NCI-H2081 treated with DMSO at 0.1 percent for 48 hours (cell line): ENCODE measurements at regions not wholly inside any gene's neighbourhood (a gene's known extent, or its start where the extent isn't known, plus 50 kb on each side); places are given as distances from the start of the nearest gene placed in this dataset.

Source experiments
- DNase-seq: peaks from one replicate; lab custom pipeline; 2025; lab: John Stamatoyannopoulos, UW

- DNase-seq, result no peak
Measured at GRCh38 chr18:64615021-64615420, 466.1 kb upstream of the LINC00305 start.

- no peak for DNase-seq
Measured at GRCh38 chr18:64614446-64614845, 465.6 kb upstream of the LINC00305 start.

- no peak for DNase-seq
Measured at GRCh38 chr18:64592246-64592645, 443.4 kb upstream of the LINC00305 start.

GRCh38 chr18:64589000-64589399 is 440.1 kb upstream of the LINC00305 start:
- DNase-seq, result no peak

- DNase-seq, result no peak
Measured at GRCh38 chr18:64566456-64566855, 417.6 kb upstream of the LINC00305 start.

GRCh38 chr18:64562651-64563050 is 413.8 kb upstream of the LINC00305 start:
- no peak for DNase-seq

GRCh38 chr18:64546451-64546850 is 397.6 kb upstream of the LINC00305 start:
- no peak for DNase-seq

- no peak for DNase-seq
Measured at GRCh38 chr18:64539847-64540246, 391.0 kb upstream of the LINC00305 start.

- DNase-seq, result no peak
Measured at GRCh38 chr18:64528646-64529045, 379.8 kb upstream of the LINC00305 start.

GRCh38 chr18:64519201-64519600 is 370.3 kb upstream of the LINC00305 start:
- no peak for DNase-seq

GRCh38 chr18:64518191-64518590 is 369.3 kb upstream of the LINC00305 start:
- no peak for DNase-seq

- DNase-seq, result no peak
Measured at GRCh38 chr18:64513401-64513800, 364.5 kb upstream of the LINC00305 start.

GRCh38 chr18:64490207-64490606 is 341.3 kb upstream of the LINC00305 start:
- no peak for DNase-seq

GRCh38 chr18:64488698-64489097 is 339.8 kb upstream of the LINC00305 start:
- no peak for DNase-seq

- DNase-seq, result no peak
Measured at GRCh38 chr18:64474773-64475172, 325.9 kb upstream of the LINC00305 start.

GRCh38 chr18:64474255-64474654 is 325.4 kb upstream of the LINC00305 start:
- no peak for DNase-seq

- DNase-seq, result no peak
Measured at GRCh38 chr18:64449434-64449833, 300.5 kb upstream of the LINC00305 start.

GRCh38 chr18:64444819-64445218 is 295.9 kb upstream of the LINC00305 start:
- no peak for DNase-seq

- no peak for DNase-seq
Measured at GRCh38 chr18:64438178-64438577, 289.3 kb upstream of the LINC00305 start.

- DNase-seq, result no peak
Measured at GRCh38 chr18:64436111-64436510, 287.2 kb upstream of the LINC00305 start.

GRCh38 chr18:64419156-64419555 is 270.3 kb upstream of the LINC00305 start:
- no peak for DNase-seq

GRCh38 chr18:64416990-64417389 is 268.1 kb upstream of the LINC00305 start:
- DNase-seq, result no peak

- no peak for DNase-seq
Measured at GRCh38 chr18:64415218-64415617, 266.3 kb upstream of the LINC00305 start.

- DNase-seq, result no peak
Measured at GRCh38 chr18:64410685-64411084, 261.8 kb upstream of the LINC00305 start.

- DNase-seq, result no peak
Measured at GRCh38 chr18:64409511-64409910, 260.6 kb upstream of the LINC00305 start.
